Uterus (tissue), 2 donors: ENCODE measurements at regions not wholly inside any gene's neighbourhood (a gene's known extent, or its start where the extent isn't known, plus 50 kb on each side); places are given as distances from the start of the nearest gene placed in this dataset.

Experiments
- POLR2A ChIP-seq, 2 donors: fragments of 450-650 bp; IDR thresholded peaks; one replicate each; pipeline ENCODE4 v1.6.1; 2016; ENCODE audit warnings: antibody characterized with exemption in 2 of 2, mild to moderate bottlenecking in 1 of 2, moderate library complexity in 1 of 2
- TF ChIP-seq, protein P1 (sequence below), 4 experiments: fragments of 200-600 bp in 2 of 4; fragments of 450-650 bp in 2 of 4; sonication (generic) in 2 of 4; IDR thresholded peaks; one replicate each; pipeline ENCODE4 v1.5.1; 2016 to 2019; ENCODE audit warnings: antibody characterized with exemption in 4 of 4, mild to moderate bottlenecking in 2 of 4, moderate library complexity in 1 of 4

GRCh38 chr15:97101572-97101971 is 771.1 kb downstream of the NR2F2 start:
- TF ChIP-seq, protein P1, sequence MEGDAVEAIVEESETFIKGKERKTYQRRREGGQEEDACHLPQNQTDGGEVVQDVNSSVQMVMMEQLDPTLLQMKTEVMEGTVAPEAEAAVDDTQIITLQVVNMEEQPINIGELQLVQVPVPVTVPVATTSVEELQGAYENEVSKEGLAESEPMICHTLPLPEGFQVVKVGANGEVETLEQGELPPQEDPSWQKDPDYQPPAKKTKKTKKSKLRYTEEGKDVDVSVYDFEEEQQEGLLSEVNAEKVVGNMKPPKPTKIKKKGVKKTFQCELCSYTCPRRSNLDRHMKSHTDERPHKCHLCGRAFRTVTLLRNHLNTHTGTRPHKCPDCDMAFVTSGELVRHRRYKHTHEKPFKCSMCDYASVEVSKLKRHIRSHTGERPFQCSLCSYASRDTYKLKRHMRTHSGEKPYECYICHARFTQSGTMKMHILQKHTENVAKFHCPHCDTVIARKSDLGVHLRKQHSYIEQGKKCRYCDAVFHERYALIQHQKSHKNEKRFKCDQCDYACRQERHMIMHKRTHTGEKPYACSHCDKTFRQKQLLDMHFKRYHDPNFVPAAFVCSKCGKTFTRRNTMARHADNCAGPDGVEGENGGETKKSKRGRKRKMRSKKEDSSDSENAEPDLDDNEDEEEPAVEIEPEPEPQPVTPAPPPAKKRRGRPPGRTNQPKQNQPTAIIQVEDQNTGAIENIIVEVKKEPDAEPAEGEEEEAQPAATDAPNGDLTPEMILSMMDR (IDR thresholded peaks at IDR 0.05): no peak
- TF ChIP-seq POLR2A (IDR thresholded peaks at IDR 0.05): no peak
